Activated CD4-positive, alpha-beta T cell treated with anti-CD3 and anti-CD28 coated beads, Interleukin-2, Interleukin-6, amounts not matched to agents 100 ng/mL and 50 ng/mL, durations not matched to agents 16 hours and 8 hours (primary cell): ENCODE measurements at regions not wholly inside any gene's neighbourhood (a gene's known extent, or its start where the extent isn't known, plus 50 kb on each side); places are given as distances from the start of the nearest gene placed in this dataset.

Experiments
- DNase-seq: peaks from one replicate; pipeline ENCODE4 v3.0.0-alpha.2; 2020

- DNase-seq: no peak
These were observed 267.7 kb upstream of the ARID1B start for GRCh38 chr6:156509496-156509895.

- peak; percentile 9 for DNase-seq
These were observed 268.3 kb upstream of the ARID1B start for GRCh38 chr6:156508923-156509322.

DNA sequence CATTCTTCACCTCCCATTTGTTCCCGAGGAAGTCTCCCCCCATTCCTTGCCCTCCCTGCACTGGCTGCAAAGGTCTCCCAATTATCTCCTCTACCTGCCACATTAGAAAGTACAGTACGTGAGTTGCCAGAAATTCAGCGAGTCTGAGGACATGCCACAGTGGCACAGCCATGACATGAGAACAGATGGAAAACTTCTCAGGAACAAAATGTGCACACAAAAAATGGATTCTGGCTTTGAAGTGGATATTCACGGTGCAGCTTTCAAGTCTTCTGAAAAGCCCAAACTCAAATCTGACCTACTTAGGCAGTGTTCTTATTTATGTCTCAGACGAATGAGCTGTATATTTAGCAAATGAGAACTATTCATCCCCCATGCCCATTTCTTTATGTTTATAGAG, 269.1 kb upstream of the ARID1B start:
- no peak for DNase-seq

DNA sequence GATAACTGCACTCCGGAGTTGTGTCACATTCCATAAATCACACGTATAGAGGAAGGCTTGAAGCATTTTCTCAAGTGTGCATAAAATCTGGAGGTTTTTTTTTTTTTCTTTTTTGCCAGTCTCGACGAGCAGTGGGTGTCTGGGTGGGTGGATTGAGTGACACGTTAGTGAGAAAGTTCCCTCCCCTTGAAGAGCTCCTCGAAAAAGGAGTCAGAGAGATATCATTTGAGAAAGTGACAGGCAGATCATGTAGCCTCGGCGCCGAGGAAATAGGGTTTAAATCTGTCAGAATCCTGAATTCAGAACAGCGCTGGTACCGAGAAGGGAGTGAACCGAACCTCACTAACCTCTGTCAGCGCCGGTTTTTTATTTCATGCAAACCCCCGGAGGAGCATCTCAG, 269.5 kb upstream of the ARID1B start:
- no peak for DNase-seq

- DNase-seq: no peak
These were observed 270.1 kb upstream of the ARID1B start for GRCh38 chr6:156507106-156507505.

GRCh38 chr6:156502969-156503504, 274.1 kb upstream of the ARID1B start:
- no peak for DNase-seq

DNA sequence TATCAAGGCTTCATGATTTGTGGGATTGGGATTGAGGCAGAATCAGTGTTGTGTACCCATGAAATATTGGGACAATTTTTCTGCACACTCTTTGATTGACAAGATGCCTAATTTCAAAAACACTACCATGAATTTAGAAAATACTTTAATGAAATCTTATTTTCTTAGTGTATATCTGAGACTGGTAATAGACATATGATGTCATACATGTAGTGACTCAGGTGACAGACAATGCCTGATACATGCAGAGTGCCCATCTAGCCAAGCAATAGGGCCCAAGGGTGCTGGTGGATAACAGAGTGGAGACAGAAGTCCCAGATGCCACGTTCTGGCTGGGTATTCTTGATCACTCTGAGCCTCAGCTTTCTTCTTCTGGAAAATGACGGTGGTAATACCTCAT, 279.6 kb upstream of the ARID1B start:
- DNase-seq: no peak

GRCh38 chr6:156487877-156488276, 289.3 kb upstream of the ARID1B start:
- DNase-seq: no peak

- no peak for DNase-seq
These were observed 292.0 kb upstream of the ARID1B start for GRCh38 chr6:156485150-156485549.

- no peak for DNase-seq
These were observed 302.6 kb upstream of the ARID1B start for GRCh38 chr6:156474507-156475120.

- no peak for DNase-seq
These were observed 306.2 kb upstream of the ARID1B start for GRCh38 chr6:156471000-156471399.

- no peak for DNase-seq
These were observed 312.9 kb upstream of the ARID1B start for GRCh38 chr6:156464100-156464878.

DNA sequence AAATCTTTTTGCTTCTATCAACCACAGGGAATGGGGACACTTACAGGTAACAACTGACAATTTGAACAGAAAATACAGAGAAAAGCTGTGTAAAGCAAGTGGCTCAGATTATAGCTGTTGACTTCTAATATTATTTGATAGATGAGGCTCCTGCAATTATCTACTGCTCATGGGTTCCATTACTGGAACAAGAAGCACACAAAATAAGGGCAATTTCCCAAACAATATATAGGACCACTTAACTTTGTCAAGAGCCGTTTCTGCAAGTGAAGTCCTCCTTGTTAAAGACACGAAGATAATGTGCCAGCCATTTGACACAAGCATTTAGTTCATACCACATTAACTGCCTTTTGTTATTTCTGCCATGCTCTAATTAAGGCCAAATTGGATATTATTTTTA, 315.5 kb upstream of the ARID1B start:
- no peak for DNase-seq

DNA sequence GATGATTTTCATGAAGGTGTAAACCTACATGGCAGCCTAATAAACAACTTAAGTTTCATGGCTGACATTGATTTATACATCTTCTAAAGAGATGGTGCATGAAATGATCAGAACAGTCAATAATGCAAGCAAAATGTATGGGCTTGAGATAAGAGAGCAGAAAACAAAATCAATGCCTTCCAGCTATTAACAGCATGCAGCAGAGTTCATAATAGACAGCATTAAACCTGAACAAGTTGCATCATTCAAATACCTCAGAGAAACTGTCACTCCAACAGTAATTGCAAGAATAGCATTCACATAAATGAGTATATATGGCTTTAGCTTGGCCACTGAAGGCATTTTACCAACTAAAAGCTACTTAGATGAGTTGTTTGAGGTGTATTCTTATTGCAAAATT, 319.6 kb upstream of the ARID1B start:
- no peak for DNase-seq

DNA sequence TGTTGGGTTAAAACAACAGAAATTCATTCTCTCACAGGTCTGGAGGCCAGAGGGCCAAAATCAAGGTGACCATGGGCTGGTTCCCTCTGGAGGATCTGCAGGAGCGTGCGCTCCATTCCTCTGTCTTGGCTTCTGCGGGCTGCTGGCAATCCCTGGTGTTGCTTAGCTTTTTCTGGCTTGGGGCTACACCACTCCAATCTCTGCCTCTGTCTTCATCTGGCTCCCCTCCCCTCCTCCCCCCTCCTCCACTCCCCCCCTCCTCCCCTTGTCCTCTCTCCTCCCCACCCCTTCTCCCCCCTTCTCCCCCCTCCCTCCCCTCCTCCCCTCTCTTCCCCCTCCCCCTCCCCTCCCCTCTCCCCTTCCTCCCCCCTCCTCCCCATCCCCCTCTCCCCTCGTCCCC, 321.3 kb upstream of the ARID1B start:
- DNase-seq: no peak

- no peak for DNase-seq
These were observed 322.3 kb upstream of the ARID1B start for GRCh38 chr6:156454867-156455266.

DNA sequence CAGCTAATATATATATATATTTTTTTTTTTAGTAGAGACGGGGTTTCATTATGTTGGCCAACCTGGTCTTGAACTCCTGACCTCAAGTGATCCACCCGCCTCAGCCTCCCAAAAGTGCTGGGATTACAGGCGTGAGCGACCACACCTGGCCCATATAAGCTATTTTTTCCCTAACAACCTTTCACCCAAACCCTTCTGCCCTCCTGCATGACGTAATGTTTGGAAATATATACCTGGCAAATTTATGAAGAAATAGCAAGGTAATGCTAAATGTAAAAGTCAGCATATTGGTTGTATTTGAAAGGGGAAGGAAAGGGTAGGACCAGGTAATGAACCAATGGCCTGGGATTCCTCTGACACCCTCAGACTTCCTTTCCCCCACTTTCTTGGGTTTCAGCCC, 325.5 kb upstream of the ARID1B start:
- no peak for DNase-seq

- no peak for DNase-seq
These were observed 326.1 kb upstream of the ARID1B start for GRCh38 chr6:156451088-156451487.

GRCh38 chr6:156450421-156450820, 326.8 kb upstream of the ARID1B start:
- DNase-seq: no peak

DNA sequence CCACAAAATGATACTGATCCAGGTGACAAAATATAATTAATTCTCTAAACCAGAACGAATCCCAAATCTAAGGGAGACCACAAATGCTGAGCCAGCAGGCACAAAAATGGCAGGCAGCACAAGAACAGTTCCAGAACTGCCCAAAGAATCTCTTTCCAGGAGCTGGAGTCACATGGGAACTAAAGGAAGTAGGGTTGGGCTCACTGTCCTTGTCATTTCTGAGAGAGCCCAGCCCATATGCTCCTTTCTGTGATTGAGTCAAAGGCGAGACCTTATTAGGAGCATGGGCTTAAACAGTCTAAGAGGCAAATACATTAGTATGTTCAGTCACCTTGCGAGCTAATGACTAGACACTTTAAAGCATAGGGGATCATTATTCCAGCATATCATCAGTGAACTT, 327.6 kb upstream of the ARID1B start:
- DNase-seq: no peak

DNA sequence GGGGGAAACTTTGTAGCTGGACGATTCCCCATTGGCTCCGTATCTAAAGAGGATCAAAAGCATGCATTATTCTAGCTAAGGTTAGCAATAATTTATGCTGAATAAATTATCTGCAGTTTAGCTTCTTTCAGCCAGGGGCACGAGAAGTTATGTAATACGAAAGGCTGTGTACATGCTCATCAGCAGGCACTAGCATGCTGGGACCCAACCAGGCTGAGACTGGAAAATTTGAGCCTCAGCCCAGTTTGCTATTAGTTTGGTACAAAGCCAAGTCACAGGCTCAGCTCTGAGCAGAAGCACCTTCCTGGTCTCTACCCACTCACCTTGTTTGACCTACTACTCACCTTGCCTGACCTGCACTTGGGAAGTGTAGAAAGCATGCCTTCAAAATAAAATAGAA, 328.1 kb upstream of the ARID1B start:
- no peak for DNase-seq

DNA sequence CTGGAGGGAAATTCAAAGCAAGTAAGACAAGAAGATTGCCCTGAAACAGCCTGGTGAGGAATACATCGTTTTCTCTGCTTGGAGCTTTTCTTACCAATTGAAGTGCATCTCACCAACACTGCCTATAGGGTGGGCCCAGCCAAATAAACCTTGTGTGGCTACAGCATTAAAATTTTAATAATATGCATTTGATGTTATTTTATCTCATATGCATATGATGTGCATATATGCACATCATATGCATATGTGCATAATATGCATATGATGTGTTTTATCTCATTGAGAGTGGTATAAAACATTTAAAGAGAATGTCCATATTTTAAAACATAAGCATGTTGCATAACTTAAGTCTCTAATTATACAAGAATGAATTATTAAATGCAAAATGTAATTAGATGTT, 328.6 kb upstream of the ARID1B start:
- no peak for DNase-seq

- DNase-seq: no peak
These were observed 336.5 kb upstream of the ARID1B start for GRCh38 chr6:156440688-156441087.

- DNase-seq: no peak
These were observed 338.7 kb upstream of the ARID1B start for GRCh38 chr6:156438350-156438923.
